Mesendoderm (in vitro differentiated cells): ENCODE measurements at regions not wholly inside any gene's neighbourhood (a gene's known extent, or its start where the extent isn't known, plus 50 kb on each side); places are given as distances from the start of the nearest gene placed in this dataset.

ENCODE experiments used
- DNase-seq: peaks from one replicate; pipeline ENCODE4 v3.0.0; 2013
- H2AK5ac ChIP-seq: 2 replicates; pipeline ENCODE4 v1.6.1; 2013; ENCODE audit warnings: low read length, inconsistent platforms
- H2BK120ac ChIP-seq: 2 replicates; pipeline ENCODE4 v1.6.1; 2013; ENCODE audit warnings: low read depth, mild to moderate bottlenecking, low read length, moderate library complexity, mixed read lengths
- H2BK15ac ChIP-seq: replicated peaks from 2 replicates; pipeline ENCODE4 v1.6.1; 2013; ENCODE audit warnings: low read depth, mild to moderate bottlenecking, moderate library complexity
- H2BK5ac ChIP-seq: 2 replicates; pipeline ENCODE4 v1.6.1; 2013; ENCODE audit warnings: low read length, inconsistent platforms
- H3K18ac ChIP-seq: 2 replicates; pipeline ENCODE4 v1.6.1; 2013; ENCODE audit warnings: mild to moderate bottlenecking, low read length, mixed read lengths
- H3K23ac ChIP-seq: one replicate; pipeline ENCODE4 v1.6.1; 2013; ENCODE audit warnings: low read length
- H3K27ac ChIP-seq: 2 replicates; pipeline ENCODE4 v1.5.1; 2013; ENCODE audit warnings: low read depth, mild to moderate bottlenecking, inconsistent platforms, low read length, moderate library complexity
- H3K27me3 ChIP-seq: 2 replicates; pipeline ENCODE4 v1.6.1; 2013; ENCODE audit warnings: low read length, control low read depth, mild to moderate bottlenecking, inconsistent platforms; ENCODE audit not compliant: insufficient read depth, poor library complexity
- H3K36me3 ChIP-seq: 2 replicates; pipeline ENCODE4 v1.6.1; 2013; ENCODE audit warnings: low read length, inconsistent platforms; ENCODE audit not compliant: control insufficient read depth, insufficient read depth
- H3K4ac ChIP-seq: one replicate; pipeline ENCODE4 v1.6.1; 2013; ENCODE audit warnings: low read depth, mild to moderate bottlenecking, low read length, moderate library complexity
- H3K4me1 ChIP-seq: 2 replicates; pipeline ENCODE4 v1.6.1; 2013; ENCODE audit warnings: low read depth, low read length, inconsistent platforms; ENCODE audit not compliant: control insufficient read depth
- H3K4me2 ChIP-seq: 2 replicates; pipeline ENCODE4 v1.6.1; 2013; ENCODE audit warnings: low read length
- H3K4me3 ChIP-seq: 2 replicates; pipeline ENCODE4 v1.5.1; 2013; ENCODE audit warnings: mild to moderate bottlenecking, low read length
- H3K56ac ChIP-seq: one replicate; pipeline ENCODE4 v1.6.1; 2013; ENCODE audit warnings: low read length
- H3K79me1 ChIP-seq: 2 replicates; pipeline ENCODE4 v1.6.1; 2013; ENCODE audit warnings: low read length, inconsistent platforms
- H3K79me2 ChIP-seq: 2 replicates; pipeline ENCODE4 v1.6.1; 2013; ENCODE audit warnings: mild to moderate bottlenecking, low read length; ENCODE audit not compliant: control insufficient read depth, insufficient read depth
- H3K9ac ChIP-seq: 2 replicates; pipeline ENCODE4 v1.6.1; 2013; ENCODE audit warnings: low read length, inconsistent platforms
- H4K5ac ChIP-seq: one replicate; pipeline ENCODE4 v1.6.1; 2013; ENCODE audit warnings: low read length
- H4K8ac ChIP-seq: one replicate; pipeline ENCODE4 v1.6.1; 2013; ENCODE audit warnings: low read depth, mild to moderate bottlenecking, control low read depth, low read length, moderate library complexity
- WGBS: extraction: QIAGEN DNeasy Blood & Tissue Kit; methylation state at CpG from one replicate; pipeline ENCODE4 v1.1.7; 2013; ENCODE audit warnings: low lambda C conversion rate, missing lambda C conversion rate; ENCODE audit not compliant: insufficient coverage; ENCODE audit errors: extremely low coverage; 5-methylcytosine and 5-hydroxymethylcytosine counted together

DNA sequence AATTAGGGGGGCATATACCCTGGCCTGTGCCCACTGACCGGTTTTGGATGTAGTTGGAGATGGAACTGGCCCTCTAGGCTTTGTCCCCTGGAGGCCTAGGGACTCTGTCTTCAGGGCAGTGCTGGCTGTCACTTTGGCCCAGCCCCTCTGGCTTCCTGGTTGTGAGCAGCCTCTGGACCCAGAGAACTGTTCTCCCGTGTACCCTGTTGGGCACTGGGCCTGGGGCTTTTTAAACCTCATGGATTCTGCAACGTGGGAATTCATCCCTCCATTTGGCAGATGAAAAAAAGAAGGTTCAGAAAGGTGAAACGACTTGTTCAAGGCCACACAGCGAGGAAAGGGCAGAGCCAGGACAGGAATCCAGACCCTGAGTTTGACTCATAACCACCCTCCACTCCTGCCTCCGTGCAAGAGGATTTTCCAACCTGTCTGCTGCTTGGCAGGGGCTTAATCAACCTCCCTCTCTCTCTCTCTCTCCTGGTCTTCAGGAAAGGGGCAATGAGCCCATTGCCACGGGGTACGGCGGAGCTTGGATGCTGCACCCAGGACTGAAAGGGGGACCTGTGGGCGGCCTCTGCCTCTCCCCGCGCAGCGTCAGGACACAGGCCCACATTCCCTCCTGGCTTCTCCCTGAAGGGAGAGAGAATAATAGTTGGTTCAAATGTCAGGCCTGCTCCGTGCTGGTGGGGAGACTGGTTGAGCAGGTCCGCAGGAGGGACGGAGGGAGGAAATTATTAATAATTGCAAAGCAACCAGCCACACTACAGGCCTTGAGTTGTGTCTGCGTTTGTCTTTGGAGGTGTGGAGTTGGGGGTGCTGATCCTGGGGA, 56.0 kb downstream of the CEBPB start:
- Histone ChIP-seq H3K36me3 (no peaks in the 10 kb centered on the region), H4K8ac (no peak overlapping the region), H3K27ac (no peak overlapping the region), H3K9ac (no peak overlapping the region), H3K4me2 (no peak overlapping the region), H2BK5ac (no peak overlapping the region), H3K4me1 (no peaks in the 10 kb centered on the region), H3K18ac (no peak overlapping the region), H2AK5ac (no peak overlapping the region), H3K79me1 (no peaks in the 10 kb centered on the region), H4K5ac (no peak overlapping the region), H3K4me3 (no peak overlapping the region), H2BK120ac (no peak overlapping the region), H3K27me3 (no peaks in the 10 kb centered on the region), H3K4ac (no peak overlapping the region), H3K56ac (no peak overlapping the region), H3K23ac (no peak overlapping the region), H2BK15ac (no peak overlapping the region), H3K79me2 (no peaks in the 10 kb centered on the region)
- no peak for DNase-seq
- WGBS: no CpG with 5 or more reads among the region's 17 CpGs

GRCh38 chr20:50247196-50248094, 56.8 kb downstream of the CEBPB start:
- H2BK120ac ChIP-seq: no peak overlapping the region
- H3K27ac ChIP-seq: no peak overlapping the region
- H3K4me1 ChIP-seq: no peaks in the 10 kb centered on the region
- H3K79me2 ChIP-seq: no peaks in the 10 kb centered on the region
- no peak overlapping the region for H3K9ac ChIP-seq
- no peak overlapping the region for H4K8ac ChIP-seq
- H3K4me3 ChIP-seq: no peak overlapping the region
- no peak overlapping the region for H3K18ac ChIP-seq
- no peaks in the 10 kb centered on the region for H3K27me3 ChIP-seq
- no peaks in the 10 kb centered on the region for H3K79me1 ChIP-seq
- no peak overlapping the region for H3K56ac ChIP-seq
- H4K5ac ChIP-seq: no peak overlapping the region
- no peaks in the 10 kb centered on the region for H3K36me3 ChIP-seq
- no peak overlapping the region for H3K4me2 ChIP-seq
- H3K4ac ChIP-seq: no peak overlapping the region
- H2AK5ac ChIP-seq: no peak overlapping the region
- no peak overlapping the region for H3K23ac ChIP-seq
- H2BK5ac ChIP-seq: no peak overlapping the region
- DNase-seq: no peak
- no CpG with 5 or more reads among the region's 9 CpGs for WGBS
- H2BK15ac ChIP-seq: no peak overlapping the region

DNA sequence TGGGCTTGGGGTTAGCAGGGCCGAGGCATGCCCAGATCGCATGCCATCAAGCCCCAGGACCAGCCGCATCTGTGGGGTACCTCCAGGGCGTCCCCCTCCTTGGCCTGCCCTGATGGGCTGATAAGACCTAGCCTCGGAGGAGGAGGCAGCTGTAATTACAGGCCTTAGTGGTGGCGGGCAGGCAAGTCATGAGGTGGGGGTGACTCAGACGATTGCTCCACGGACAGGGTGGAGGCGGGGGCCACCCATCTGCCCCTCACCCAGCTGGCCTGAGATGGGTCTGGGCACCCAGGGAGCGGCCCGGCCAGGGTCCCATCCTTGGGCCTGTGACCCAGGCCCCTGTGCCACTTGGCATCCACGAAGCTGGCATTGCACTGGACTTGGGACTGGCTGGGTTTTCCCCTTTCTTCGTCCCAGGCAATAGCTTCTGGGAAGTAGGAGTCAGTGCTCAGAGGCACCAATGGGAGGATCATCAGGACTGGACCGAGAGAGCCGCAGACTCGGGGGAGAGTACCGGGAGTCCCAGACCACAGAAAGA, 57.5 kb downstream of the CEBPB start:
- Histone ChIP-seq H3K27me3 (no peaks in the 10 kb centered on the region), H2AK5ac (no peak overlapping the region), H3K18ac (no peak overlapping the region), H2BK15ac (no peak overlapping the region), H3K23ac (no peak overlapping the region), H4K5ac (no peak overlapping the region), H3K4me2 (no peak overlapping the region), H3K36me3 (no peaks in the 10 kb centered on the region), H3K4me3 (no peak overlapping the region), H2BK120ac (no peak overlapping the region), H4K8ac (no peak overlapping the region), H3K79me1 (no peaks in the 10 kb centered on the region), H3K27ac (no peak overlapping the region), H3K4ac (no peak overlapping the region), H3K9ac (no peak overlapping the region), H3K79me2 (no peaks in the 10 kb centered on the region), H3K56ac (no peak overlapping the region), H3K4me1 (no peaks in the 10 kb centered on the region), H2BK5ac (no peak overlapping the region)
- WGBS: no CpG with 5 or more reads among the region's 17 CpGs
- DNase-seq: no peak

DNA sequence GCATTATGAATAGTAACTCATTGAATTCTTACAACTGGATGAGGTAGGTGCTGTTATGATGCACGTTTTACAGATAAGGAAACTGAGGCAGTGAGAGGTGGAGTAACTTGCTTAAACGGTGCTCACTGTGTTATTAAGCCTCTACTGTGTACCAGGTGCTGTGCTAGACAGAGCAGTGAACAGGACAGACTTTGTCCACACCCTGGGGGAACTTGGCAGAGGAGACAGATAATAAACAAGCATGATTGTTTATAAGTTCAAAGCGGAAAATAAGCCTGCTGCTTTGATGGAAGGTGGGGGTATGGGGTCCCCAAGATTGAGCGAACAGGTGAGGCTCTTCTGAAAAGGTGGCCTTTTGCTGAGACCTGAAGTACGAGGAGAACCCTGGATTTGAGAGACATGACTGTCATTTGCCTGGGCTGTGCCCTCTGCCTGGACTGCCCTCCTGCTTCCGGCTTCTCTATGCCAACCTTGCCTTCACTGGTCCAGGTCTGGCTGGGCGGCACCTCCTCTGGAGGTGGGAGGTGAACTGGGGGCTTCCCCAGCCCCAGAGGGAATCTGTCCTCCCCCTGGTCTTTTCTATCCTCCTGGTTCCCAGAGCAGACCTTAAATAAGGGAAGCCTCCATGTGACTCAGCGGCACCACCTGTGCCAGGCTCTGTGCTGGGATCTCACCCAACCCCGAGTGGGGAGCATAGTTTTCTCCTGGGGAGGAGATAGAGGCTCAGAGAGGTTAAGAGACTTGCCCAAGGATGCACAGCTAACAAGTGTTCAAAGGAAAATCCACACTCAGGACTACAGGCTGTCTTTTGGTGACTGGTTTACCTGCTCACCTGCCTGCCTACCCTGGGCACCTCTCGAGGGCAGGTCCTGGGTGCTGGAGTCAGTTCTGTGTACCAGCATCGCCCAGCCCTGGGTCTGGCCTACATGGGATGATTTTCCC, 59.1 kb downstream of the CEBPB start:
- no peak overlapping the region for H3K4me2 ChIP-seq
- H2BK120ac ChIP-seq: no peak overlapping the region
- no peak overlapping the region for H2BK5ac ChIP-seq
- H3K27ac ChIP-seq: no peak overlapping the region
- no peak overlapping the region for H3K4me3 ChIP-seq
- H3K27me3 ChIP-seq: no peaks in the 10 kb centered on the region
- H3K4me1 ChIP-seq: no peaks in the 10 kb centered on the region
- no peak overlapping the region for H2AK5ac ChIP-seq
- DNase-seq: no peak
- H3K23ac ChIP-seq: no peak overlapping the region
- WGBS: no CpG with 5 or more reads among the region's 11 CpGs
- no peaks in the 10 kb centered on the region for H3K36me3 ChIP-seq
- no peak overlapping the region for H4K8ac ChIP-seq
- no peak overlapping the region for H2BK15ac ChIP-seq
- no peak overlapping the region for H3K4ac ChIP-seq
- no peak overlapping the region for H3K18ac ChIP-seq
- no peak overlapping the region for H4K5ac ChIP-seq
- no peak overlapping the region for H3K56ac ChIP-seq
- no peaks in the 10 kb centered on the region for H3K79me1 ChIP-seq
- H3K79me2 ChIP-seq: no peaks in the 10 kb centered on the region
- no peak overlapping the region for H3K9ac ChIP-seq

GRCh38 chr20:50250679-50251382, 60.2 kb downstream of the CEBPB start:
- H4K5ac ChIP-seq: no peak overlapping the region
- no CpG with 5 or more reads among the region's 15 CpGs for WGBS
- H3K18ac ChIP-seq: no peak overlapping the region
- no peak overlapping the region for H3K9ac ChIP-seq
- no peaks in the 10 kb centered on the region for H3K27me3 ChIP-seq
- no peaks in the 10 kb centered on the region for H3K79me1 ChIP-seq
- H2BK15ac ChIP-seq: no peak overlapping the region
- H3K23ac ChIP-seq: no peak overlapping the region
- no peak overlapping the region for H3K56ac ChIP-seq
- no peaks in the 10 kb centered on the region for H3K79me2 ChIP-seq
- H3K27ac ChIP-seq: no peak overlapping the region
- H2BK120ac ChIP-seq: no peak overlapping the region
- no peaks in the 10 kb centered on the region for H3K36me3 ChIP-seq
- H3K4me3 ChIP-seq: no peak overlapping the region
- no peak for DNase-seq
- no peaks in the 10 kb centered on the region for H3K4me1 ChIP-seq
- no peak overlapping the region for H4K8ac ChIP-seq
- H2AK5ac ChIP-seq: no peak overlapping the region
- no peak overlapping the region for H3K4me2 ChIP-seq
- H3K4ac ChIP-seq: no peak overlapping the region
- H2BK5ac ChIP-seq: no peak overlapping the region
